ENCODE measurements at regions not wholly inside any gene's neighbourhood (a gene's known extent, or its start where the extent isn't known, plus 50 kb on each side); places are given as distances from the start of the nearest gene placed in this dataset.

GRCh38 chr14:100476012-100476822 is 111.0 kb downstream of the BEGAIN start (continued):
- TF ChIP-seq CEBPB (IDR thresholded peaks at IDR 0.05; ENCODE audit: low read depth) = peak; percentile 82
- TF ChIP-seq EGR1 (IDR thresholded peaks at IDR 0.05; ENCODE audit: low read depth) = no peak

- DNase-seq (ENCODE audit: low read depth, low spot score) (no peak), ATAC-seq (no peak)
- ChIA-PET CTCF (no interaction called here), RAD21 (ENCODE audit: low non-redundant PET in 1 of 2, low total read pairs in 2 of 2, uncharacterized antibody in 2 of 2, unreplicated experiment in 2 of 2) (no interaction called here), POLR2A (no interaction called here)
- no peak overlapping the region for H3K4me3 ChIP-seq (replicated peaks in 1 of 2; ENCODE audit: low read depth in 1 of 2, low read length in 2 of 2)
- H3K9me3 ChIP-seq (ENCODE audit: control insufficient read depth in 1 of 2, insufficient read depth in 1 of 2, low read depth in 1 of 2, low read length in 2 of 2) = no peaks in the 10 kb centered on the region
- no peaks in the 10 kb centered on the region for H4K20me1 ChIP-seq (ENCODE audit: insufficient read depth)
- no peak overlapping the region for H3K9ac ChIP-seq (ENCODE audit: low read length)
- peaks cover 7% of the 10 kb centered on the region; the same call in 1 of the 2 replicates for H3K27me3 ChIP-seq (ENCODE audit: insufficient read depth, low read length)
- H3K27ac ChIP-seq (ENCODE audit: low read depth, low read length) = no peak overlapping the region
- no peaks in the 10 kb centered on the region for H3K4me1 ChIP-seq (ENCODE audit: control insufficient read depth in 1 of 2, insufficient read depth in 2 of 2, low read length in 2 of 2)
- TF ChIP-seq RAD21 (IDR thresholded peaks at IDR 0.05; ENCODE audit: low read depth) (no peak), ZBTB33 (IDR thresholded peaks at IDR 0.05; ENCODE audit: extremely low read depth, insufficient replicate concordance, low read length) (no peak), ZFX (IDR thresholded peaks at IDR 0.05) (no peak), TCF7L2 (IDR thresholded peaks at IDR 0.05; ENCODE audit: borderline replicate concordance, extremely low read depth, insufficient read depth, insufficient read length) (no peak), YY1 (IDR thresholded peaks at IDR 0.05; ENCODE audit: extremely low read depth, insufficient replicate concordance, low read depth, low read length) (no peak), SP1 (IDR thresholded peaks at IDR 0.05; ENCODE audit: low read depth) (no peak), SIN3A (IDR thresholded peaks at IDR 0.05; ENCODE audit: low read depth) (no peak), ZNF274 (IDR thresholded peaks at IDR 0.05; ENCODE audit: low read depth, low read length) (no peak), CBX3 (IDR thresholded peaks at IDR 0.05; ENCODE audit: low read depth) (no peak), FOSL1 (IDR thresholded peaks at IDR 0.05; ENCODE audit: low read depth) (no peak)
- H3K79me2 ChIP-seq (ENCODE audit: insufficient read depth, low read length) = no peaks in the 10 kb centered on the region
- no peaks in the 10 kb centered on the region for H3K36me3 ChIP-seq (ENCODE audit: control insufficient read depth in 1 of 2, insufficient read depth in 2 of 2, low read length in 2 of 2)
- H2AFZ ChIP-seq (ENCODE audit: low read depth, low read length, poor library complexity, severe bottlenecking) = no peak overlapping the region
- BruUV-seq (replicated peaks) = no TSS peak
- no peak overlapping the region for H3K4me2 ChIP-seq (ENCODE audit: low read length)
- intact Hi-C loops (cut with micrococcal nuclease) = no loop called here
- no peaks in the 10 kb centered on the region for H3K9me2 ChIP-seq (ENCODE audit: insufficient read depth)
Observed at GRCh38 chr14:100484531-100485267, 102.5 kb downstream of the BEGAIN start.

Measured in HCT116 (cell line).